ENCODE measurements at regions not wholly inside any gene's neighbourhood (a gene's known extent, or its start where the extent isn't known, plus 50 kb on each side); places are given as distances from the start of the nearest gene placed in this dataset.

DNA sequence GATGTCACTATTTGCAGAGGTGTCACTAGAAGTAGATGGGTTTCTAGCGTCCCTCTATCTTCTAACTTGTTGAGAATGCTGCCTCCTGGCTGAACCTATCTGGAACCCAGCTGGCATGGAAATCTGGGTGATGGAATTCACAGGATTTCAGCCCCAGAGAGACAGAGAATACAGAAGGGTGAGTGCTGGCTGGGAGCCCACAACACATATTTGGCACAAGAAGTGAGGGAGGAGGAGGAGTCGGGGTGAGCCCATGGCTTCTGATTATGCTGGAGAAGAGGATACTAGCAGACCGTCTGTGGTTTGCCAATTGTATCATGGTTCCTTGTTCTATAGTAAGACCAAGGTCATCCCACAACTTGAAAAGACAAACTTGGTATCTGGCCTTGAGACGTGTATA, 557.8 kb upstream of the SALL1 start:
- Mint-ChIP-seq H3K4me1 (ENCODE audit: low read depth, unreplicated experiment) (no peaks in the 10 kb centered on the region), H3K27ac (ENCODE audit: unreplicated experiment) (no peak overlapping the region), H3K27me3 (ENCODE audit: unreplicated experiment) (peaks cover 78% of the 10 kb centered on the region), H3K36me3 (ENCODE audit: insufficient read depth, unreplicated experiment) (no peaks in the 10 kb centered on the region), H3K4me3 (ENCODE audit: low read depth, unreplicated experiment) (no peak overlapping the region), H3K9me3 (ENCODE audit: low read depth, unreplicated experiment) (peaks cover 3% of the 10 kb centered on the region)
- CTCF ChIA-PET = no interaction called here
- TF ChIP-seq CTCF (IDR thresholded peaks at IDR 0.05; ENCODE audit: unreplicated experiment) = no peak
- intact Hi-C loops (cut with micrococcal nuclease; ENCODE audit: unreplicated experiment) = no loop called here
- no peak for DNase-seq
- no TSS peak for BruUV-seq (replicated peaks)

GRCh38 chr16:51707666-51708065, 556.6 kb upstream of the SALL1 start:
- H3K27me3 Mint-ChIP-seq (ENCODE audit: unreplicated experiment) = peaks cover 74% of the 10 kb centered on the region
- BruUV-seq (replicated peaks) = no TSS peak
- no peak overlapping the region for H3K4me3 Mint-ChIP-seq (ENCODE audit: low read depth, unreplicated experiment)
- DNase-seq = no peak
- intact Hi-C loops (cut with micrococcal nuclease; ENCODE audit: unreplicated experiment) = no loop called here
- H3K27ac Mint-ChIP-seq (ENCODE audit: unreplicated experiment) = no peak overlapping the region
- no peaks in the 10 kb centered on the region for H3K4me1 Mint-ChIP-seq (ENCODE audit: low read depth, unreplicated experiment)
- no peaks in the 10 kb centered on the region for H3K36me3 Mint-ChIP-seq (ENCODE audit: insufficient read depth, unreplicated experiment)
- no peak for TF ChIP-seq CTCF (IDR thresholded peaks at IDR 0.05; ENCODE audit: unreplicated experiment)
- H3K9me3 Mint-ChIP-seq (ENCODE audit: low read depth, unreplicated experiment) = peaks cover 5% of the 10 kb centered on the region
- CTCF ChIA-PET = no interaction called here

DNA sequence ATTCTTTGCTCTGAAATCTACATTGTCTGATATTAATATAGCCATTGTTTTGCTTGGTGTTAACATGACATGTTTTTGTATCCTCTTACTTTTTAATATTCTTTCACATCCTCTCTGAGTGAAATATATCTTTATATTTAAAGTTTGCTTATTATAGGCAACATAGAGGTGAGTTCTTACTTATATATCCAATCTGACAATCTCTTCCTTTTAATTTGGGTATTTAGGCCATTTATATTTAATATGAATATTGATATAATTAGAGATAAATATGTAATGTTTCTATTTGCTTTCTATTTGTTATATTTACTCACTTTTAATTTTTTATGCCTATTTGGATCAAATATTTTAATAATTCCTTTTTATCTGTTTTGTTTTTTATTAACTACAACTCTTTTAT, 554.1 kb upstream of the SALL1 start:
- CTCF ChIA-PET = no interaction called here
- no TSS peak for BruUV-seq (replicated peaks)
- no peak for DNase-seq
- Mint-ChIP-seq H3K4me1 (ENCODE audit: low read depth, unreplicated experiment) (no peaks in the 10 kb centered on the region), H3K9me3 (ENCODE audit: low read depth, unreplicated experiment) (peaks cover 5% of the 10 kb centered on the region), H3K27me3 (ENCODE audit: unreplicated experiment) (peaks cover 57% of the 10 kb centered on the region), H3K36me3 (ENCODE audit: insufficient read depth, unreplicated experiment) (no peaks in the 10 kb centered on the region), H3K4me3 (ENCODE audit: low read depth, unreplicated experiment) (no peak overlapping the region), H3K27ac (ENCODE audit: unreplicated experiment) (no peak overlapping the region)
- intact Hi-C loops (cut with micrococcal nuclease; ENCODE audit: unreplicated experiment) = no loop called here
- TF ChIP-seq CTCF (IDR thresholded peaks at IDR 0.05; ENCODE audit: unreplicated experiment) = no peak

DNA sequence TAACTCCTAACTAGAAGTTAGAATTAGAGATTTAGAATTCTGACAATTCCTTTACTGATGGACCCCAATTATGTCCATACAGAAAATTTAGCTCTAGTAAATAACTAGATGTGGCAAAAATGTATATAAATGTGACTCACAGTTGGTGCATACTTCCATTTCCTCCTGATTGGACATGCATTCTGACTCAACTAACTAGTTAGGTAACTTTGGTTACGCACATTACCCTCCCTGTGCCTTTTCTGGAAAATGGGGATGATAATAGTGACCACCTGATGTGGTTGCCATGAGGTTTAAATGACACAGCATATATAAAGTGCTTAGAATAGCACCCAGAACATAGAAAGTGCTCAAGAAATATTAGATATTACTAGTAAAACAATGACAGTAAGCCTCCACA, 550.0 kb upstream of the SALL1 start:
- no peak for TF ChIP-seq CTCF (IDR thresholded peaks at IDR 0.05; ENCODE audit: unreplicated experiment)
- H3K36me3 Mint-ChIP-seq (ENCODE audit: insufficient read depth, unreplicated experiment) = no peaks in the 10 kb centered on the region
- DNase-seq = no peak
- intact Hi-C loops (cut with micrococcal nuclease; ENCODE audit: unreplicated experiment) = no loop called here
- no TSS peak for BruUV-seq (replicated peaks)
- no peak overlapping the region for H3K27ac Mint-ChIP-seq (ENCODE audit: unreplicated experiment)
- H3K9me3 Mint-ChIP-seq (ENCODE audit: low read depth, unreplicated experiment) = peaks cover 5% of the 10 kb centered on the region
- no peak overlapping the region for H3K4me3 Mint-ChIP-seq (ENCODE audit: low read depth, unreplicated experiment)
- CTCF ChIA-PET = interaction anchor here (1.2 kb wide), 1 partner anchor 124 kb away, joined by 3 read pairs; no protein-coding TSS in a partner anchor
- no peaks in the 10 kb centered on the region for H3K4me1 Mint-ChIP-seq (ENCODE audit: low read depth, unreplicated experiment)
- H3K27me3 Mint-ChIP-seq (ENCODE audit: unreplicated experiment) = peaks cover 64% of the 10 kb centered on the region

Data from Calu3 (cell line).